ENCODE measurements at regions not wholly inside any gene's neighbourhood (a gene's known extent, or its start where the extent isn't known, plus 50 kb on each side); places are given as distances from the start of the nearest gene placed in this dataset.

DNA sequence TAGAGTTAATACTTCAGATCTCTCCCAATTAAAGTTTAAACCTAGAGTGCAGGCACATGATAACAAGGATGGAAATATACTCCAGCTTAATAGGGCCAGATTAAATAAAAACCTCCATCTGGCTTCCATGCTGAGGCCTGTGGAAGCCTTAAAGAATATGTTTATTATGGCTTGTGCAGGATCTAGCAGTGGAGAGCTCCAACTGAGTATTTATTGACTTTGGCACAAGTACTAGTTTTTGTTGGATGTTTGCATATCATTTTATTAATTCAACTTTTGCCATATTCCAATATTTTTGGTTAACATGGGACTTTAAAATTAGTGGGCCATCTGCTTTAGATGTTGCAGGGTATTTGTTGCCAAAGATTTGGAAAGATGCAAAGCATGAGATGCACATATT is 860.4 kb upstream of the SOX11 start:
- H3K4me1 Mint-ChIP-seq (ENCODE audit: low read depth in 2 of 2): no peaks in the 10 kb centered on the region
- no peaks in the 10 kb centered on the region for H3K27me3 Mint-ChIP-seq
- no peak overlapping the region for H3K27ac Mint-ChIP-seq
- no peak for ATAC-seq
- H3K36me3 Mint-ChIP-seq: no peaks in the 10 kb centered on the region
- no peak for DNase-seq (ENCODE audit: low spot score)
- H3K4me3 Mint-ChIP-seq: no peak overlapping the region
- H3K9me3 Mint-ChIP-seq: peaks cover 3% of the 10 kb centered on the region

- DNase-seq (ENCODE audit: low spot score): no peak
- no peak for ATAC-seq
Measured at GRCh38 chr2:4832642-4833041, 859.5 kb upstream of the SOX11 start.

GRCh38 chr2:4838626-4839025 is 853.6 kb upstream of the SOX11 start:
- Mint-ChIP-seq H3K4me1 (ENCODE audit: low read depth in 2 of 2) (no peaks in the 10 kb centered on the region), H3K4me3 (no peak overlapping the region), H3K9me3 (peaks cover 26% of the 10 kb centered on the region), H3K27me3 (no peaks in the 10 kb centered on the region), H3K36me3 (peaks cover 13% of the 10 kb centered on the region), H3K27ac (no peak overlapping the region)
- ATAC-seq (no peak), DNase-seq (ENCODE audit: low spot score) (no peak)

More at GRCh38 chr2:4832642-4833041, 859.5 kb upstream of the SOX11 start:
- H3K27ac Mint-ChIP-seq: no peak overlapping the region
- no peak overlapping the region for H3K4me3 Mint-ChIP-seq
- peaks cover 4% of the 10 kb centered on the region for H3K36me3 Mint-ChIP-seq
- no peaks in the 10 kb centered on the region for H3K4me1 Mint-ChIP-seq (ENCODE audit: low read depth in 2 of 2)
- peaks cover 12% of the 10 kb centered on the region for H3K9me3 Mint-ChIP-seq
- no peaks in the 10 kb centered on the region for H3K27me3 Mint-ChIP-seq

DNA sequence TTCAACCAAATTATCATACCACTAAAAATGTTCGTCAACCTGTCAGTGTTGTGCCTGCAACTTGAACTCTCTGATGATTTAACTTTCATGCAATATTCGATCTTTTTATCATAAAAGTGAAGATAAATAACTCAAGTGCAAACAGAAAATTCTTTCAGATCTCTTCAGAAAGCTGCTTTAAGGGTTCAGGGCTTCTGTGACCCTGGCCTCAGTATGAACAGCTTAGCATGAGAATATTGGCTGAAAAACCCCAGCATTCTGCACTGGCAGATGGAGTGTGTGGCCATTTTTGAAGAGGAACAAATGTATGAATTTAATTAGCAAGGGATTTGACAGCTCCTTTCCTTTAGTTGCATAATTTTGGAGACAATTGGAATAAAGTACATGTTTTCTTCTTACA is 851.4 kb upstream of the SOX11 start:
- no peak overlapping the region for H3K27ac Mint-ChIP-seq
- H3K4me1 Mint-ChIP-seq (ENCODE audit: low read depth in 2 of 2): no peaks in the 10 kb centered on the region
- H3K27me3 Mint-ChIP-seq: no peaks in the 10 kb centered on the region
- DNase-seq (ENCODE audit: low spot score): no peak
- ATAC-seq: no peak
- no peak overlapping the region for H3K4me3 Mint-ChIP-seq
- peaks cover 19% of the 10 kb centered on the region for H3K36me3 Mint-ChIP-seq
- peaks cover 33% of the 10 kb centered on the region for H3K9me3 Mint-ChIP-seq

DNA sequence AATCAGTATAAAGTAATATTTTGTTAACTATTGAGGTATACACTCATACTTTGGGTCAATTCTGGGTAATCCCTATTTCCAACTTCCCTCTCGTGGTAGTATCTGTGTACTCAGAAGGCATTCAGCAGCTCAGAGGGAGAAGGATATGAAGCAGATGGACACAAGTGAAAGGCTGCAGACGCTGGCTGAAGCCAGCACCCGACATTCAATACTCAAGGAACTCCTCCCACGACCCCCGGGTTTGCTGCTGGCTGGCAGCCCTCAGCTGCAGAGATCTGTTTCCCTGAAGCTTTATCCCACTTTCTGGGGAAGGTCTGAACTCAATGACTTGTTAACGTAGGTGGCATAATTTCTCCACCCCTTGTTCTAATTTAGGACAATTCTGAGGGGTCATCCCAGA is 847.3 kb upstream of the SOX11 start:
- no peaks in the 10 kb centered on the region for H3K27me3 Mint-ChIP-seq
- H3K36me3 Mint-ChIP-seq: peaks cover 15% of the 10 kb centered on the region
- H3K4me3 Mint-ChIP-seq: no peak overlapping the region
- no peak for ATAC-seq
- no peak overlapping the region for H3K27ac Mint-ChIP-seq
- peaks cover 23% of the 10 kb centered on the region for H3K9me3 Mint-ChIP-seq
- DNase-seq (ENCODE audit: low spot score): no peak
- no peaks in the 10 kb centered on the region for H3K4me1 Mint-ChIP-seq (ENCODE audit: low read depth in 2 of 2)

DNA sequence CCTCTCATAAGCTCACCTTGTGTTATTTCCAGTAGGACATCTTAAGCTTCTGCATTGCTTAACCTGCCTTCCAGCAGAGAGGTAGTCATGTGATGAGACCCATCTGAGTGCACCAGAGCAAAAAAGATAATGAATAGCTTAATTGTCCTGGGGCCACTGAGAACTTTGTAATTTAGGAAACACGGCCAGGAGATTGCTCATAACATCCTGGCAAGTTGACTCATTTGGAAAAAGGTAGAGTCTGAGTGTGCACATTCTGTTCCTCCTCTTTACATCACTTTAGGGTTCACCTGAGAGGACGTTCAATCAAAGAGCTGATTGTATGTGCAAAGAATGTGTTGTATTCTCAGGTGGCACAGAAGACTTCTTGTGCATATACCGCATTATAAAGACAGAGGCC is 830.2 kb upstream of the SOX11 start:
- H3K4me1 Mint-ChIP-seq (ENCODE audit: low read depth in 2 of 2): no peaks in the 10 kb centered on the region

GRCh38 chr2:4866198-4866597 is 826.0 kb upstream of the SOX11 start:
- DNase-seq (ENCODE audit: low spot score): no peak
- Mint-ChIP-seq H3K27me3 (no peaks in the 10 kb centered on the region), H3K4me1 (ENCODE audit: low read depth in 2 of 2) (no peaks in the 10 kb centered on the region), H3K27ac (no peak overlapping the region), H3K36me3 (no peaks in the 10 kb centered on the region), H3K9me3 (peaks cover 4% of the 10 kb centered on the region), H3K4me3 (no peak overlapping the region)
- ATAC-seq: no peak

More for the DNA sequence above, 830.2 kb upstream of the SOX11 start:
- Mint-ChIP-seq H3K36me3 (no peaks in the 10 kb centered on the region), H3K27me3 (no peaks in the 10 kb centered on the region), H3K4me3 (no peak overlapping the region), H3K27ac (no peak overlapping the region), H3K9me3 (peaks cover 4% of the 10 kb centered on the region)
- ATAC-seq (no peak), DNase-seq (ENCODE audit: low spot score) (no peak)

- Mint-ChIP-seq H3K4me3 (no peak overlapping the region), H3K27ac (no peak overlapping the region), H3K4me1 (ENCODE audit: low read depth in 2 of 2) (no peaks in the 10 kb centered on the region), H3K27me3 (no peaks in the 10 kb centered on the region), H3K36me3 (no peaks in the 10 kb centered on the region), H3K9me3 (peaks cover 4% of the 10 kb centered on the region)
- no peak for DNase-seq (ENCODE audit: low spot score)
- no peak for ATAC-seq
Measured at GRCh38 chr2:4868466-4868865, 823.7 kb upstream of the SOX11 start.

DNA sequence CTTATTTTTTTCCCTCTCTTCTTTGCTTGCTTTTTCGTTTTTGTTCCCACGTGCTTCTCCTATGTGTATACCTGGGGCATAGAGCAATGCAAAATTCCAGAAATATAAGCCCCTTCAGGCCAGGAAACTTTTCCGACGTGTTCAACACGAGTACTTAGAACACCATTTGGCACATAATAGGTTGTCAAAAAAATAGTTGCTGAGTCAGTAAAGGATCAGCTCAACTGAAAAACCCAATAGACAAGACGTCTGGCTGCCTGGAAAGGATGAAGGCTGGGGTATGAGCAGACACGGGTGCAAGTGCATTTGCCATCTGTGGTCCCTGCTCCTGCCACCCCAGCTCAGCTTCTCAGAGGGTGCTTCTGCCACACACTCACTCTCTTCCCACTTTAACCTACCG is 823.0 kb upstream of the SOX11 start:
- ATAC-seq (no peak), DNase-seq (ENCODE audit: low spot score) (no peak)
- Mint-ChIP-seq H3K36me3 (no peaks in the 10 kb centered on the region), H3K27ac (no peak overlapping the region), H3K4me1 (ENCODE audit: low read depth in 2 of 2) (no peaks in the 10 kb centered on the region), H3K4me3 (no peak overlapping the region), H3K9me3 (peaks cover 6% of the 10 kb centered on the region), H3K27me3 (no peaks in the 10 kb centered on the region)

GRCh38 chr2:4873364-4873763 is 818.8 kb upstream of the SOX11 start:
- H3K9me3 Mint-ChIP-seq: peaks cover 14% of the 10 kb centered on the region
- no peak overlapping the region for H3K4me3 Mint-ChIP-seq
- H3K36me3 Mint-ChIP-seq: no peaks in the 10 kb centered on the region
- no peaks in the 10 kb centered on the region for H3K4me1 Mint-ChIP-seq (ENCODE audit: low read depth in 2 of 2)
- H3K27ac Mint-ChIP-seq: no peak overlapping the region
- ATAC-seq (no peak), DNase-seq (ENCODE audit: low spot score) (no peak)
- H3K27me3 Mint-ChIP-seq: no peaks in the 10 kb centered on the region

- H3K36me3 Mint-ChIP-seq: no peaks in the 10 kb centered on the region
- ATAC-seq (no peak), DNase-seq (ENCODE audit: low spot score) (no peak)
- no peak overlapping the region for H3K4me3 Mint-ChIP-seq
- H3K4me1 Mint-ChIP-seq (ENCODE audit: low read depth in 2 of 2): no peaks in the 10 kb centered on the region
- no peaks in the 10 kb centered on the region for H3K27me3 Mint-ChIP-seq
- H3K9me3 Mint-ChIP-seq: peaks cover 11% of the 10 kb centered on the region
- H3K27ac Mint-ChIP-seq: no peak overlapping the region
Measured at GRCh38 chr2:4873876-4874593, 818.1 kb upstream of the SOX11 start.

DNA sequence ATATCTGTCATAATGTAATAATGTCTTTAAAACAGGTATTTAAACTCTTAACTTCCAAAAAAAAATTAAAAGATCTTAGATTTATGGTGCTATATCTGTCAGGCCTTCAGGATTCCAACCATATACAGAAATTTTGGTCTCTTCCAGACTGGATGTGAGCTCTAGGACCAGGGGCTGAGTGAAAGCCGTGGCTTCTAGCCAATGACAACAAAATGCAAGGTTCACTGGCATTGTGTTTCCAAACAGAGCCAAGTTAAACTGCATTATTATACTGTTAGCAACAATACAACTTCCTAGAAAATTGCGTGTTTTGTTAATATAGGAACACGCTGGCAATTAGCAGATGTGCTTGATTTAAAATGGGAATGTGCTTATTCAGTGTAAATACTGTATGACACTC is 809.8 kb upstream of the SOX11 start:
- no peaks in the 10 kb centered on the region for H3K36me3 Mint-ChIP-seq
- H3K9me3 Mint-ChIP-seq: peaks cover 9% of the 10 kb centered on the region
- ATAC-seq: no peak
- no peak overlapping the region for H3K4me3 Mint-ChIP-seq
- no peak for DNase-seq (ENCODE audit: low spot score)
- H3K4me1 Mint-ChIP-seq (ENCODE audit: low read depth in 2 of 2): no peaks in the 10 kb centered on the region
- H3K27me3 Mint-ChIP-seq: no peaks in the 10 kb centered on the region
- H3K27ac Mint-ChIP-seq: no peak overlapping the region

GRCh38 chr2:4882941-4883340 is 809.2 kb upstream of the SOX11 start:
- H3K4me1 Mint-ChIP-seq (ENCODE audit: low read depth in 2 of 2): no peaks in the 10 kb centered on the region
- peaks cover 9% of the 10 kb centered on the region for H3K9me3 Mint-ChIP-seq
- no peaks in the 10 kb centered on the region for H3K27me3 Mint-ChIP-seq
- no peak overlapping the region for H3K27ac Mint-ChIP-seq
- no peaks in the 10 kb centered on the region for H3K36me3 Mint-ChIP-seq
- no peak overlapping the region for H3K4me3 Mint-ChIP-seq
- DNase-seq (ENCODE audit: low spot score) (no peak), ATAC-seq (no peak)

DNA sequence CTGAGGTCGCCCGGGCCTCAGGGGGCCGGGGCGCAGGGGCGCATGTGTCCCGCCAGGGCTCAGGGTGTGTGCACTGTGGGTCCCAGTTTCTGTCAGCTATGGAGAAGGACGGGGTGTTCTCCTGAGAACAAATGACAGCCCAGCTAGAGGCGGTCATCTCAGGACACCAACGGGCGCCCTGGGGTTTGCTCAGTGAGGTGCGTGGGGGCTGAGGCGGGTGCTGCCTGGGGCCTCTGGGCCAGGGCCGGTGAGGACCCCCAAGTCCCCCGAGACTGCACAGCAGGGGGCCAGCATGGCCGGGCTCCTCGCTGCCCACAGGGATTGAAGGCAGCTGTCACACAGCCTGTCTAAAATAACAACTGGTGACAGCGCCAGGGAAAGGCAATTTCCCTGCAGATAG is 808.8 kb upstream of the SOX11 start:
- Mint-ChIP-seq H3K36me3 (no peaks in the 10 kb centered on the region), H3K27ac (no peak overlapping the region), H3K27me3 (no peaks in the 10 kb centered on the region), H3K4me3 (no peak overlapping the region), H3K9me3 (peaks cover 7% of the 10 kb centered on the region), H3K4me1 (ENCODE audit: low read depth in 2 of 2) (no peaks in the 10 kb centered on the region)
- ATAC-seq (no peak), DNase-seq (ENCODE audit: low spot score) (no peak)

GRCh38 chr2:4884117-4884571 is 808.0 kb upstream of the SOX11 start:
- H3K4me3 Mint-ChIP-seq: no peak overlapping the region
- H3K9me3 Mint-ChIP-seq: peaks cover 6% of the 10 kb centered on the region
- no peaks in the 10 kb centered on the region for H3K27me3 Mint-ChIP-seq
- no peaks in the 10 kb centered on the region for H3K4me1 Mint-ChIP-seq (ENCODE audit: low read depth in 2 of 2)
- DNase-seq (ENCODE audit: low spot score) (no peak), ATAC-seq (no peak)
- no peaks in the 10 kb centered on the region for H3K36me3 Mint-ChIP-seq
- H3K27ac Mint-ChIP-seq: no peak overlapping the region
